NCI-H2029 treated with DMSO at 0.1 percent for 48 hours (cell line): ENCODE measurements at regions not wholly inside any gene's neighbourhood (a gene's known extent, or its start where the extent isn't known, plus 50 kb on each side); places are given as distances from the start of the nearest gene placed in this dataset.

ENCODE experiments used
- DNase-seq: peaks from one replicate; lab custom pipeline; 2025; lab: John Stamatoyannopoulos, UW

GRCh38 chr4:24158031-24158430, 268.2 kb upstream of the PPARGC1A start:
- no peak for DNase-seq

- no peak for DNase-seq
These were observed 260.2 kb upstream of the PPARGC1A start for GRCh38 chr4:24150034-24150433.

- DNase-seq, result no peak
These were observed 256.3 kb upstream of the PPARGC1A start for GRCh38 chr4:24146127-24146526.

GRCh38 chr4:24145591-24145990, 255.7 kb upstream of the PPARGC1A start:
- DNase-seq, result no peak

- no peak for DNase-seq
These were observed 254.5 kb upstream of the PPARGC1A start for GRCh38 chr4:24144381-24144780.

- no peak for DNase-seq
These were observed 253.9 kb upstream of the PPARGC1A start for GRCh38 chr4:24143741-24144140.

- no peak for DNase-seq
These were observed 252.0 kb upstream of the PPARGC1A start for GRCh38 chr4:24141836-24142235.

GRCh38 chr4:24140892-24141291, 251.0 kb upstream of the PPARGC1A start:
- DNase-seq, result no peak

GRCh38 chr4:24137671-24138601, 248.1 kb upstream of the PPARGC1A start:
- peak; percentile 51 for DNase-seq

GRCh38 chr4:24131954-24132673, 242.3 kb upstream of the PPARGC1A start:
- no peak for DNase-seq

- no peak for DNase-seq
These were observed 240.8 kb upstream of the PPARGC1A start for GRCh38 chr4:24130637-24131036.

GRCh38 chr4:24126776-24127175, 236.9 kb upstream of the PPARGC1A start:
- DNase-seq, result no peak

- no peak for DNase-seq
These were observed 231.7 kb upstream of the PPARGC1A start for GRCh38 chr4:24121395-24122175.

GRCh38 chr4:24117975-24118374, 228.1 kb upstream of the PPARGC1A start:
- DNase-seq, result no peak

GRCh38 chr4:24116107-24116506, 226.3 kb upstream of the PPARGC1A start:
- no peak for DNase-seq

- DNase-seq, result no peak
These were observed 225.2 kb upstream of the PPARGC1A start for GRCh38 chr4:24114919-24115500.

- DNase-seq, result no peak
These were observed 224.6 kb upstream of the PPARGC1A start for GRCh38 chr4:24114444-24114843.

GRCh38 chr4:24112466-24112865, 222.6 kb upstream of the PPARGC1A start:
- DNase-seq, result no peak

- DNase-seq, result no peak
These were observed 218.7 kb upstream of the PPARGC1A start for GRCh38 chr4:24108567-24108966.

- DNase-seq, result no peak
These were observed 215.6 kb upstream of the PPARGC1A start for GRCh38 chr4:24105327-24106038.

- peak; percentile 55 for DNase-seq
These were observed 214.3 kb upstream of the PPARGC1A start for GRCh38 chr4:24104158-24104565.
